Erythroblast (primary cell): ENCODE measurements at regions not wholly inside any gene's neighbourhood (a gene's known extent, or its start where the extent isn't known, plus 50 kb on each side); places are given as distances from the start of the nearest gene placed in this dataset.

ENCODE experiments used
- DNase-seq, 2 experiments: peaks; one replicate each; lab custom pipeline; 2025; lab: John Stamatoyannopoulos, UW
- GATA1 ChIP-seq: IDR thresholded peaks from 2 replicates; pipeline ENCODE4 v1.6.1; 2011; ENCODE audit warnings: low read depth, mild to moderate bottlenecking, control low read depth, low read length, moderate library complexity
- POLR2A ChIP-seq: IDR thresholded peaks from 2 replicates; pipeline ENCODE4 v1.6.1; 2011; ENCODE audit warnings: mild to moderate bottlenecking, low read length

DNA sequence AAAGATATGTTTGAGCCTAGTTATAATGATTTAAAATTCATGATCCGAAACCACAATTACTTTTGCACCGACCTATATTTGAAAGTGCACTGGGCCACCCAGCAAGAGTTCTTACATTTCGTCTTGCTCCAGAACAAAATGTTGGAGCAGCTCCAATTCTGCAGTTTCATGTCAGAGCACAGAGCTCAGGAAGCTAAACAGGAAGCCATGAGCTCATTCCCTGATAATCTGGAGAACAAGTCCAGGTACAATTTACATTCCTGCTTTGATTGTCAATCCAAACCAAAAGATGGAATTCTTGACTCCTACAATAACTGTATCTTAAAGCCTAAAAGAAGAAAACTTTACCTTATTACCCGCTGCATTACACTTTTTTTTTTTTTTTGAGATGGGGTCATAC is 131.8 kb downstream of the KCTD12 start:
- no peak for DNase-seq
- TF ChIP-seq GATA1: no peak
- no peak for TF ChIP-seq POLR2A

DNA sequence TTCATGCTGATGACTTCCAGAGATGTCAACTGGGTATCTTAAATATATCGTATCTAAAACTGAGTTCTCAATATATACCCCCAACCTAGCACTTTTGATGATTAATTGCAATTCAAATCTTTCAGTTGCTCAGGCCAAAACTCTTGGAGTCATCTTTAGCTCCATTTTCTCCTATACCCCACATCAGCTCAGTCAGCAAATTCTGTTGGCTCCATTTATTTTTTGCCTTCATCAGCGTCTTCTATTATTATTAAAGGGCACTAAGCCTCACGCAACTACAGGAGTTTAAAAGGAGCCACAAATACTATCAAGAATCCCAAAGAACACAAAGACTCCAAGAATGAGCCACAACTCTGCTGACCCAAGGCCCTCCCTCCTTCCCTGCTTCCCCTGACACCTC is 134.9 kb downstream of the KCTD12 start:
- TF ChIP-seq POLR2A: no peak
- no peak for TF ChIP-seq GATA1
- no peak for DNase-seq

DNA sequence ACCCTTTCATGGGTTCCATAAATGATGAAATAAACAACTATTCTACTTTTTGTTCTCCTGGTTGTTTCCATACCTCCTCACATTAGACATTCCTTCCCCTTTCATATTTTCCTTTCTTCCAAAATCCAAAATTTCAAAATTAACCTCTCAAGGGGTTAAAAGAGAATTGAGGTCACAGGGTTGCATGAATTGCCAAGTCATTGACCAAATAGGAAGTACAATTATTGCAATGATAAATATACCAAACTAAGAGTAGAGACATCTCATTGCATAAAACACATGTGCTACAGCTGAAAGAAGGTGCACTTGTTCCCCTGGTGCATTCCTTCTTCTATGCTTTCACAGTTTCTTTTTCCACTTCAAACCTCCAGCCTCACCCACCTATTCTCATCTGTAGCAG is 136.1 kb downstream of the KCTD12 start:
- no peak for DNase-seq
- no peak for TF ChIP-seq GATA1
- TF ChIP-seq POLR2A: no peak

DNA sequence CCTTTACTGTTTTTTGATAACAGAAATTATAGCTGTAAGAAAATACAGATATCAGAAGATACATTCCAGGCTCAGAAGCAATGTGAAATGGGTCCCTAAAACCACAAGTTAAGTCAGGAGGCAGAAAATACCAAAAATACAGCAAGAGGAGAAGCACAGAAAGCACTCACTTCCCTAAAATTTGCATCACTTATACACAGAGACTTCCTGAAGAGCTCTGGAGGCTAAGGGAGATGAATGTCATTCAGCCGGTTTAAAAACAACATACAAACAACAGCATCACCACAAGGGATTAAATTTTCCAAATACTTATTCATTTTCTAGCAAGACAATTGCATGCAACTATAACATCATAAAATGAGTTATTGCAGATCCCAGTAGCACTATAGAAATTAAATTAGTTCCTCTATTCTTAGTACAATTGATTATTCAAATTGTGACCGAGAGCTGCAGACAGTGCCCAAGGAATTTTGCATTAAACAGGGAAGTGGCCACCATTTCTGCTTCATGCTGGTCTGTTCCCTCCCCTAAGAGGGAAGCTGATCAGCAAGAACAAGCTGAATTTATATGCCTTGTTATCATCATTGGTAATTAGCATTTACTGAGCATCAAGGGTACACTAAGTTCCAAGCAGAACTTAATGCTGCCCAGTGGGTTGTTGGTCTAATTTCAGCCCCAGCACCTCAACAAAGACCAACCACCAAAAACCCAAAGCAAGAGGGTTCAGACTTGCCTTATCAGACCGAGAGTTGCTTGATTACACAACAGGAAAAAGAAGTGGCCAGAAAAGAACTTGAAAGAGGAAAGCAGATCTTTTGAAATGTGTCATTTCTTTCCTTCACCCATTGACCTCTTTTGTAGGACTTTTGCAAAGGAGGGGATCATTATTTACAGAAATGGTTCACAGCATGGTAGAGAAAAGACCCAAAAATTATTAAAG is 140.7 kb downstream of the KCTD12 start:
- DNase-seq: no peak
- TF ChIP-seq POLR2A: no peak
- TF ChIP-seq GATA1: no peak

DNA sequence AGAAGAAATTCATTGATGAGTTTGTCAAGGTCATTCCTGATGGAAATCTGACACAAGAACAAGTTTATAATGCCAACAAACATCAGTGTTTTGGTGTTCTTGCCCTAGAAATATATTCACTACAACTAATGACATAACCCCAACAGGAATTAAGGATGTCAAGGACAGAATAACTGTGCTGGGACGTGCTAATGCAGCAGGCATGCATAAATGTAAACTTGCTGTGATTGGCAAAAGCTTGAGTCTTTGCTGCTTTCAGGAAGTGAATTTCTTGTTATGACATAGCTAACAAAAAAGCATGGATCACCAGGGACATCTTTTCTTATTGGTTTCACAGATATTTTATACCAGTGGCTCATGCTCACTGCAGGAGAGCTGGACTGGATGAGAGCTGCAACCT is 144.6 kb downstream of the KCTD12 start:
- DNase-seq: no peak

DNA sequence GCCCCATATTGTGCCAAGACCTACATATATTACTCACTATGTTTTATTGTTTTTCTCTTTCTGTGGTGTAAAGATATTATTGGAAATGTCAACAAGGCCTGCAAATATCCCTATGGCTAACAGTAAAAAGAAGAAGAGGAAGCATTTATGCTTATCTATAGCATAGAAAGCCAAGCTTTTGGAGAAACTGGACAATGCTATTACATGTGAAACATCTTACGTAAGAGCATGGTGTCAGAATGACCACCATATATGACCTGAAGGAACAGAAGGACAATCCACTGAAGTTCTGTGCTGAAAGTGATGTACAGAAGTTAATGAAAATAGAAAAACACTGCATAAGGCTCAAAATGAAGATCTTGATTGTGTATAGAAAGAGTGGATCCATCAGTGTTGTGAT is 145.2 kb downstream of the KCTD12 start:
- DNase-seq: no peak
- TF ChIP-seq GATA1: no peak
- no peak for TF ChIP-seq POLR2A

More for the DNA sequence above, 144.6 kb downstream of the KCTD12 start:
- TF ChIP-seq GATA1 (no peak), POLR2A (no peak)

DNA sequence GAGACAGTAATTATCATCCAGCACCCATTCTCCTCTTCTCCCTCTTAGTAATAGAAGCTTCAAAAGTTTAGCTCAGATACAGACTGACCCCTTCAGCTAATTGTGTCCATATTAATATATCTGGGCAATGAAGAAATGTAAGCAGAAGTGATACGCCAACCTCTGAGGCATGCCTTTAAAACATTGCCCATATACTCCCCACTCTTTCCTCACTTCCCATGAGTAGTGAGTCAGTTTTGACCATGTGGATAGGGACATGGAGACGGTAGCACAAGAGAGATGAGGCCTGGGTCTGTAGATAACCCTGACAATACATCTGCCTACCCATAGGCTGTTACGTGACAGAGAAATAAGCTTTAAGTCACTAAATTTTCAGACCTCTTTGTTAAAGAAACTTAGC is 147.6 kb downstream of the KCTD12 start:
- TF ChIP-seq GATA1: no peak
- no peak for TF ChIP-seq POLR2A
- no peak for DNase-seq

DNA sequence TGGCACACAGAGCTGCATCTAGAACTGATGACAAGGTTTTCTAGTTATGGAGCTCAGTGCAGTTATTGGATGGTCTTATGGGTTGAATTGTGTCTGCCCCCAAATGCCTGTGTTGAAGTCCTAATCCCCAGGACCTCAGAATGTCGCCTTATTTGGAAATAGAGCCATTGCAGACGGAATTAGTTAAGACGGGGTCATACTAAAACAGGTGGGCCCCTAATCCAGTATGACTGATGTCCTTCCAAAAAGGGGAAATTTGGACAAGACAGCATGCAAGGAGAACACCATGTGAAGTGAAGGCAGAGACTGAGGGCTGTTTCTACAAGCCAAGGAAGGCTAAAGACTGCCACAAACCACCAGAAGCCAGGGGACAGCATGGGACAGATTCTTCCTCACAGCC is 148.7 kb downstream of the KCTD12 start:
- TF ChIP-seq POLR2A (no peak), GATA1 (no peak)
- DNase-seq: no peak

DNA sequence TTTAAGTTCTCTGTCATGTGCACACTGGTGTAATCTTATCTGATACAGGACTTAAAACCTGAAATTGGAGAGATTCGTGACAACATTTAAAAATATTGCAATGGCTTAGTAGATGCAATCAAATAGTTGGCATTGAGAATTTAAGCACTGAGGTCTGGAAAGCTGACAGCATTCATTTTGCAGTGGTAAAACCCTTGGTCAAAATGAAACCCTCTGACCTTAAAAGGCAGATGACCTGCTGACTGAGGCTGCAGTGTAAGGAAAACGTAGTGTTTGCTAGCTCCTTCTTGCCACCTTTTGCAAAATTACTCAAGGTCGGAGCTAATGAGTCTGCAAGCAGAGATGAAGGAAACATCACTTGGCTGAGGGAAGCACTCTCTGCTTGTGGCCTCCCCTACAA is 150.6 kb downstream of the KCTD12 start:
- DNase-seq: no peak
- TF ChIP-seq POLR2A (no peak), GATA1 (no peak)

DNA sequence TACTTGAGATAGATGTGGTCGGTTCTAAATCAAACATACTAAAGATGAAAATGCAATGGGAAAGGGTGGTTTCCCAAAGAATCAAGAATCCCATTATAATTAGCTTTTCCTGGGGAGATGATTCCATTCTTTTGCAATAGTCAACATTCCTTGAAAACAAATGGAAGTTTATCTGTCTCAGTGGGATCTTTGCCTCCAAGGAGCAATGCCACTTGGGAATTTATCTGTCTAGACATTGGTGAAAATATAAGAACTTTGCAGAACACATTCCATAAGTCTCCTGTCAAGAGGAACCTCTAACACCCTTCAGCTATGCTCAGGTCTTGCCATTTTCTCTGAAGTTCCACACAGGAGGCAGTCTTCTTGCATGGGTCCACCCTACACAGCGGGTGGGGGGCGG is 152.5 kb downstream of the KCTD12 start:
- TF ChIP-seq POLR2A (no peak), GATA1 (no peak)
- no peak for DNase-seq

DNA sequence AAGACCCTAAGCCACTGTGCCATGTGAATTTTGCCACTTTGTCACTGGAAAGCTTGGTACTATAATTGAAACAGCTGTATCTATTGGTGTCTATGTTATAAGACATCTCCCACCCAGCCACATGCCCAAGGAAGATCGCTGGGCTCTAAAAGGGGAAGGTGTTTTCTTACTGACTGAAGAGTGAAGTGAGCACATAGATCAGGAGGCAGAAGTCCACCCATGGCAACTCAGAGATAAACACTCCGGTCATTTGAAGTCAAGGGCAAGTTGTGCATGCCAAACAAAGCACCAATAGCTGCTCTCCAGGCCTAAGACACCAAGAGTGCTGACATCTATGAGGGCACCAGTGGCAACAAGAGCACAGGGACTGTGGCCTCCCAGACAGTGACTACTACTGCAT is 153.8 kb downstream of the KCTD12 start:
- DNase-seq: no peak

DNA sequence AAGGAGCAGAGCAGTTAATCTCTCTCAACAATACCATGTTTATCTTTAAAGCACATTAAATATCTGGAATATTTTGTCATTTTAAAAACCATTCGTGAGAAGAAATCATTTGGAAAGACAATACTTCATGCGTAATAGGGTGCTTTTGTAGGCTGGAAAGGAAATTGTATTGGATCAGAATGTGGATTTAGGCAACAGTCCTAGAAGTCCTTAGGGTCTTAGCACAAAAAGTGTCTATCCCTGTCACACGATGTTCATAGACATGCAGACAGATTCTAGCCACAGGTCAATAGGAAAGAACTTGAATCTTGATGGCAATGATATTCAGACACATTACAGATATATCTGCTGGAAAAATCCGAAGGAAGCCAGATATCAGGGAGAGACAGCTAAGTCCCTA is 156.0 kb downstream of the KCTD12 start:
- TF ChIP-seq POLR2A: no peak
- no peak for TF ChIP-seq GATA1
- no peak for DNase-seq

More for the DNA sequence above, 153.8 kb downstream of the KCTD12 start:
- TF ChIP-seq GATA1 (no peak), POLR2A (no peak)

DNA sequence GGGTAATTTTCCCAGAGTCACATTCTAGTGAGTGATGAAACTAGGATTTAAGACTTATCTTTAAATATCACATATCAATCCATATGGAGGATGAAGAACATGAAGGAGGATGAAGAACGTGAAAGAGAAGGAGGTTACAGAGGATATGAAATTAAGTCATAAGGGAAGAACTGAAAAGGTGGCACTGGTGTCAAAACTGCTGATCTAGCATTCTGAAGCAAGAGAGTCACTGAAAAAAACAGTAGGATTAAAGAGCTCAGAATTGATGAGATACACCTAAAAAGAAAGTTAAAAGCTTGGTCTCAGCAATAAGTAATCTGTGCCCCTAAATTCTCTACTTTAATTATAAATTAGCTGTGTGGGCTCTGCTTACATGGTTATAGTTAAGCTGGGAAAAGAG is 156.5 kb downstream of the KCTD12 start:
- DNase-seq: no peak
- TF ChIP-seq POLR2A (no peak), GATA1 (no peak)

DNA sequence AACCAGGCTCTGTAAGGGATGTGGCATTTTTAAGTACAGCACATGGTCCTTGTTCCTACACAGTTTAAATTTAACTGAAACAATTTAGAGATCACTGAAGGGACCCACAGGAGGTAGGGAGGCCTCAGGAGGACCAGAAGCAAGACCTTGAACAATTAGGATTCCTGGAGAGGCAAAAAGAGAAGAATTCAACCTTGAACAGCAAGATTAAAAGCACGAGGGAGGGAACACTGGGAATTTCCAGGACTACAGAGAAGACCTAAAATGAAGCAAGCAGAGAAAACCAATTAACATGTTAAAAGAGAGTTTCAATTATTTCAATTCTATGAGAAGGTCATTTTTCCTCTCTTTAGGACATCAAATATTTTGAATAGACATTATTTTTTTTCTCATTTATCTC is 160.3 kb downstream of the KCTD12 start:
- TF ChIP-seq POLR2A (no peak), GATA1 (no peak)
- DNase-seq: no peak

DNA sequence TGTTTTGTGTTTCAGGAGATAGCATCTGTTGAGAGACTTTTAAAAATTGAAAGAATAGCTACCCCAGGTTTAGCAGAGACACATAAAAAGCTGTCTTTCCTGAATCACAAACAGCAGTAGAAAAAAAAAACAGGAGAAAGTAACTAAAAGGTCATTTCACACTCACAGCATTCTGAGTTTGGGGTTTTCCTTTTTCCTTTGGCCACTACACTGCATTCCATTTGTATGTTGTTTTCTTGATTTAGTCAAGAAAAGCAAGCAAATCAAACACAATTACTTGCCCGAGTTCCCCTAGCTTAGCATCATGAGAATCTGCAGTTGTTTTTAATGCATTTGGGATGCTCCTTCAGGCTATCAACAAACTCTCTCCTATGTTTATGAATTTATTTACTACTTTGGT is 161.0 kb downstream of the KCTD12 start:
- no peak for TF ChIP-seq GATA1
- TF ChIP-seq POLR2A: no peak
- no peak for DNase-seq
